H1 (cell line): ENCODE measurements at regions not wholly inside any gene's neighbourhood (a gene's known extent, or its start where the extent isn't known, plus 50 kb on each side); places are given as distances from the start of the nearest gene placed in this dataset.

Source experiments
- CTCF ChIA-PET: fragments of 300-600 bp; sonication (Branson Sonifier 250); formaldehyde crosslinking; loops from one replicate; lab custom pipeline; 2021; ENCODE audit not compliant: partially characterized antibody; lab: Charles Lee
- POLR2A ChIA-PET: fragments of 300-600 bp; sonication (Branson Sonifier 250); formaldehyde crosslinking; loops from one replicate; lab custom pipeline; 2021; ENCODE audit warnings: inconsistent platforms; ENCODE audit not compliant: partially characterized antibody; lab: Charles Lee
- DNase-seq, 2 experiments: peaks; one replicate each; pipeline versions ENCODE4 v3.0.0 to v3.0.0-alpha.2; 2010 to 2022; ENCODE audit warnings: low spot score in 2 of 2, low read depth in 1 of 2, mixed read lengths in 1 of 2
- FAIRE-seq: peaks from 2 replicates; lab custom pipeline; 2011; peaks lifted over from hg19 to GRCh38; lab: Jason Lieb, UNC
- H2AFZ ChIP-seq: 2 replicates; pipeline ENCODE4 v1.8.1; 2012; ENCODE audit warnings: low read length, inconsistent platforms
- H2AK5ac ChIP-seq: 2 replicates; pipeline ENCODE4 v1.6.1; 2013; ENCODE audit warnings: low read depth, low read length
- H2BK120ac ChIP-seq: replicated peaks from 2 replicates; pipeline ENCODE3; 2013; ENCODE audit warnings: low read depth, low read length, inconsistent platforms
- H2BK12ac ChIP-seq: 2 replicates; pipeline ENCODE4 v1.6.1; 2013; ENCODE audit warnings: low read depth, low read length
- H2BK15ac ChIP-seq: 2 replicates; pipeline ENCODE4 v1.6.1; 2013; ENCODE audit warnings: low read length
- H2BK20ac ChIP-seq: 2 replicates; pipeline ENCODE4 v1.6.1; 2013; ENCODE audit warnings: low read length
- H2BK5ac ChIP-seq: 2 replicates; pipeline ENCODE4 v1.6.1; 2013; ENCODE audit warnings: low read depth, low read length
- H3K14ac ChIP-seq: 2 replicates; pipeline ENCODE4 v1.6.1; 2013; ENCODE audit warnings: inconsistent platforms; ENCODE audit not compliant: insufficient read length
- H3K18ac ChIP-seq: 2 replicates; pipeline ENCODE4 v1.6.1; 2013; ENCODE audit warnings: low read length; ENCODE audit errors: extremely low read depth
- H3K23ac ChIP-seq: 2 replicates; pipeline ENCODE4 v1.6.1; 2013; ENCODE audit warnings: inconsistent platforms; ENCODE audit not compliant: insufficient read length
- H3K23me2 ChIP-seq: 2 replicates; pipeline ENCODE4 v1.6.1; 2013; ENCODE audit warnings: low read depth, low read length
- H3K27ac ChIP-seq: 2 replicates; pipeline ENCODE4 v1.6.1; 2011; ENCODE audit warnings: low read depth, low read length, inconsistent platforms
- H3K27me3 ChIP-seq, 4 experiments: replicated peaks in 1 of 4; 1 replicate in 1 of 4; 2 replicates in 3 of 4; pipeline versions ENCODE4 v1.6.1 to v1.8.1; 2011 to 2013; ENCODE audit warnings: low read length in 3 of 4, mild to moderate bottlenecking in 3 of 4, inconsistent platforms in 2 of 4, mixed read lengths in 2 of 4, moderate library complexity in 1 of 4; ENCODE audit not compliant: control insufficient read depth in 3 of 4, insufficient read depth in 3 of 4; ENCODE audit errors: extremely low read depth in 1 of 4
- H3K36me3 ChIP-seq, 4 experiments: 2 replicates each; pipeline versions ENCODE4 v1.6.1 to v1.8.1; 2011 to 2013; ENCODE audit warnings: mild to moderate bottlenecking in 4 of 4, low read length in 3 of 4, moderate library complexity in 2 of 4, control low read depth in 1 of 4, inconsistent platforms in 1 of 4; ENCODE audit not compliant: insufficient read depth in 4 of 4, control insufficient read depth in 2 of 4
- H3K4ac ChIP-seq: replicated peaks from 2 replicates; pipeline ENCODE3; 2013; ENCODE audit warnings: low read length, low read depth, mixed read lengths, inconsistent platforms; ENCODE audit not compliant: insufficient read length
- H3K4me1 ChIP-seq, 4 experiments: replicated peaks in 1 of 4; 1 replicate in 1 of 4; 2 replicates in 3 of 4; pipeline versions ENCODE4 v1.6.1 to v1.8.1; 2011 to 2013; ENCODE audit warnings: low read length in 3 of 4, inconsistent platforms in 2 of 4, mixed read lengths in 1 of 4; ENCODE audit not compliant: insufficient read depth in 4 of 4, control insufficient read depth in 3 of 4
- H3K4me2 ChIP-seq, 2 experiments: 2 replicates each; pipeline versions ENCODE4 v1.6.1 to v1.8.1; 2011 to 2013; ENCODE audit warnings: low read depth in 2 of 2, low read length in 2 of 2, control low read depth in 1 of 2, inconsistent platforms in 1 of 2, mild to moderate bottlenecking in 1 of 2; ENCODE audit not compliant: insufficient read depth in 1 of 2
- H3K4me3 ChIP-seq, 4 experiments: fragments of 200-600, 300-600 bp in 1 of 4; sonication (generic), shearing (Covaris generic), sonication (Bioruptor Twin) in 1 of 4; 2 replicates each; pipeline versions ENCODE4 v1.5.1 to v1.8.1; 2011 to 2016; ENCODE audit warnings: low read length in 4 of 4, low read depth in 3 of 4, control low read depth in 2 of 4, inconsistent platforms in 2 of 4, mild to moderate bottlenecking in 2 of 4, mixed read lengths in 1 of 4, moderate library complexity in 1 of 4; ENCODE audit not compliant: insufficient read depth in 2 of 4; ENCODE audit errors: extremely low read depth in 1 of 4
- H3K56ac ChIP-seq: replicated peaks from 2 replicates; pipeline ENCODE3; 2013; ENCODE audit warnings: low read depth, mild to moderate bottlenecking, mixed read lengths, low read length, inconsistent platforms; ENCODE audit not compliant: insufficient read length
- H3K79me1 ChIP-seq: 2 replicates; pipeline ENCODE4 v1.6.1; 2013; ENCODE audit warnings: low read depth, low read length, control low read depth
- H3K79me2 ChIP-seq, 2 experiments: 2 replicates each; pipeline versions ENCODE4 v1.6.1 to v1.8.1; 2012 to 2013; ENCODE audit warnings: low read length in 2 of 2, mild to moderate bottlenecking in 2 of 2, inconsistent platforms in 1 of 2; ENCODE audit not compliant: insufficient read depth in 2 of 2, control insufficient read depth in 1 of 2
- H3K9ac ChIP-seq, 4 experiments: replicated peaks in 1 of 4; 1 replicate in 1 of 4; 2 replicates in 3 of 4; pipeline versions ENCODE4 v1.6.1 to v1.8.1; 2011 to 2013; ENCODE audit warnings: low read depth in 3 of 4, low read length in 3 of 4, control low read depth in 2 of 4, mild to moderate bottlenecking in 2 of 4, moderate library complexity in 2 of 4, inconsistent platforms in 1 of 4; ENCODE audit errors: extremely low read depth in 1 of 4
- H3K9me3 ChIP-seq, 2 experiments: 2 replicates each; pipeline versions ENCODE4 v1.6.1 to v1.8.1; 2012 to 2013; ENCODE audit warnings: mild to moderate bottlenecking in 2 of 2, moderate library complexity in 2 of 2, control low read depth in 1 of 2, inconsistent platforms in 1 of 2, low read depth in 1 of 2, low read length in 1 of 2, mixed read lengths in 1 of 2; ENCODE audit not compliant: insufficient read depth in 2 of 2
- H4K20me1 ChIP-seq, 2 experiments: replicated peaks in 1 of 2; 2 replicates each; pipeline versions ENCODE3 to v1.8.1; 2011 to 2013; ENCODE audit warnings: inconsistent platforms in 2 of 2, low read length in 2 of 2, mild to moderate bottlenecking in 1 of 2; ENCODE audit not compliant: insufficient read depth in 2 of 2, control insufficient read depth in 1 of 2
- H4K5ac ChIP-seq: 2 replicates; pipeline ENCODE4 v1.6.1; 2013; ENCODE audit warnings: low read length, low read depth, mixed read lengths, inconsistent platforms; ENCODE audit not compliant: insufficient read length
- H4K8ac ChIP-seq: 2 replicates; pipeline ENCODE4 v1.8.0; 2013; ENCODE audit warnings: mild to moderate bottlenecking, moderate library complexity, low read length, inconsistent platforms; ENCODE audit not compliant: insufficient read depth; ENCODE audit errors: extremely low read depth
- H4K91ac ChIP-seq: replicated peaks from 2 replicates; pipeline ENCODE3; 2013; ENCODE audit warnings: low read length, mixed read lengths, inconsistent platforms; ENCODE audit not compliant: insufficient read length
- CEBPB ChIP-seq: IDR thresholded peaks from 2 replicates; pipeline ENCODE4 v1.6.1; 2012; ENCODE audit warnings: low read depth, low read length
- CHD1 ChIP-seq: IDR thresholded peaks from 2 replicates; pipeline ENCODE4 v1.6.1; 2012; ENCODE audit warnings: low read depth, low read length, improper control_type of control experiment
- CTBP2 ChIP-seq: IDR thresholded peaks from 2 replicates; pipeline ENCODE4 v1.7.0; 2011; ENCODE audit warnings: borderline replicate concordance, mild to moderate bottlenecking, moderate library complexity, mixed read lengths, low read length; ENCODE audit not compliant: insufficient read depth, insufficient read length
- EGR1 ChIP-seq: IDR thresholded peaks from 2 replicates; pipeline ENCODE4 v1.6.1; 2011; ENCODE audit warnings: low read depth, low read length, borderline replicate concordance
- GTF2F1 ChIP-seq: IDR thresholded peaks from 2 replicates; pipeline ENCODE4 v1.6.1; 2012; ENCODE audit warnings: low read depth, low read length, improper control_type of control experiment, borderline replicate concordance
- JUN ChIP-seq: IDR thresholded peaks from 2 replicates; pipeline ENCODE4 v1.6.1; 2011; ENCODE audit warnings: low read depth, mild to moderate bottlenecking, improper control_type of control experiment, low read length
- KDM4A ChIP-seq: IDR thresholded peaks from one replicate; pipeline ENCODE4 v1.7.1; 2012; ENCODE audit warnings: low read depth, mild to moderate bottlenecking, moderate library complexity, low read length, inconsistent platforms; ENCODE audit not compliant: severe bottlenecking
- NANOG ChIP-seq: IDR thresholded peaks from 2 replicates; pipeline ENCODE4 v1.6.1; 2011; ENCODE audit warnings: low read length, low read depth, mild to moderate bottlenecking, inconsistent platforms; ENCODE audit not compliant: insufficient read depth, poor library complexity, severe bottlenecking
- POU5F1 ChIP-seq: IDR thresholded peaks from 2 replicates; pipeline ENCODE4 v1.6.1; 2011; ENCODE audit warnings: low read depth, mild to moderate bottlenecking, low read length, moderate library complexity
- RXRA ChIP-seq: IDR thresholded peaks from 2 replicates; pipeline ENCODE4 v1.6.1; 2011; ENCODE audit warnings: low read depth, mild to moderate bottlenecking, low read length, moderate library complexity; ENCODE audit not compliant: insufficient read depth
- SRF ChIP-seq: IDR thresholded peaks from 2 replicates; pipeline ENCODE4 v1.6.1; 2011; ENCODE audit warnings: mild to moderate bottlenecking, low read depth, low read length, moderate library complexity
- whole genome bisulfite sequencing, 2 experiments: shearing (Covaris generic) in 1 of 2; methylation state at CpG; one replicate each; pipeline versions ENCODE4 v1.1.6 to v1.1.7; 2013 to 2015; ENCODE audit warnings: low lambda C conversion rate in 2 of 2, mixed read lengths in 2 of 2, inconsistent platforms in 1 of 2, low coverage in 1 of 2, missing lambda C conversion rate in 1 of 2; ENCODE audit not compliant: insufficient replicate concordance in 2 of 2, insufficient coverage in 1 of 2, insufficient read length in 1 of 2; ENCODE audit errors: extremely low coverage in 1 of 2, missing lambda C conversion rate in 1 of 2; 5-methylcytosine and 5-hydroxymethylcytosine counted together
- TF ChIP-seq, protein P1 (sequence below): IDR thresholded peaks from 2 replicates; pipeline ENCODE4 v1.6.1; 2012; ENCODE audit warnings: low read length, inconsistent platforms

DNA sequence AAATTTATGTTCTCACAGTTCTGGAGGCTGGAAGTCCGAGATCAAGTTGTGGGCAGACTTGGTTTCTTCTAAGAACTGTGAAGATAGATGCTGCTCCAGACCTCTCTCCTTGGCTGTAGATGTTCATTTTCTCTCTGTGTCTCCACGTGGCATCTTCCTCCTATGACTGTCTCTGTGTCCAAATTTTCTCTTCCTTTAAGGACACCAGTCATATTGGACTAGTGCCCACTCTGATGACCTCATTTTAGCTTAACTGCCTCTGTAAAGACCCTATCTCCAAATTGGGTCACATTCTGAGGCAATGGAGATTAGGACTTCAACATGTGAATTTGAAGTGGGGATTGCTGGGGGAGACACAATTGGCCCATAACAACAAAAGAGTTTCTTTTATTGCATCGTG, 125.3 kb upstream of the ETS2 start:
- H3K14ac ChIP-seq, result no peak overlapping the region
- H3K23me2 ChIP-seq, result no peaks in the 10 kb centered on the region
- no peaks in the 10 kb centered on the region for H3K9me3 ChIP-seq
- WGBS, 2 experiments, result 87% methylated on average over 3 of the region's 3 CpGs; no CpG with 5 or more reads in 1 of the 2 experiments
- no peak overlapping the region for H3K4me3 ChIP-seq
- TF ChIP-seq CTBP2 (no peak), CHD1 (no peak), CEBPB (no peak), GTF2F1 (no peak), EGR1 (no peak), NANOG (no peak), SRF (no peak), POU5F1 (no peak), KDM4A (no peak), RXRA (no peak), JUN (no peak)
- TF ChIP-seq, protein P1, sequence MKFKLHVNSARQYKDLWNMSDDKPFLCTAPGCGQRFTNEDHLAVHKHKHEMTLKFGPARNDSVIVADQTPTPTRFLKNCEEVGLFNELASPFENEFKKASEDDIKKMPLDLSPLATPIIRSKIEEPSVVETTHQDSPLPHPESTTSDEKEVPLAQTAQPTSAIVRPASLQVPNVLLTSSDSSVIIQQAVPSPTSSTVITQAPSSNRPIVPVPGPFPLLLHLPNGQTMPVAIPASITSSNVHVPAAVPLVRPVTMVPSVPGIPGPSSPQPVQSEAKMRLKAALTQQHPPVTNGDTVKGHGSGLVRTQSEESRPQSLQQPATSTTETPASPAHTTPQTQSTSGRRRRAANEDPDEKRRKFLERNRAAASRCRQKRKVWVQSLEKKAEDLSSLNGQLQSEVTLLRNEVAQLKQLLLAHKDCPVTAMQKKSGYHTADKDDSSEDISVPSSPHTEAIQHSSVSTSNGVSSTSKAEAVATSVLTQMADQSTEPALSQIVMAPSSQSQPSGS, result no peak
- no peak overlapping the region for H3K23ac ChIP-seq
- ChIA-PET POLR2A (no interaction called here), CTCF (interaction anchor here (1.1 to 1.3 kb wide), 2 partner anchors 11 to 19 kb away, joined by 5 to 6 read pairs; no protein-coding TSS in a partner anchor)
- no peak overlapping the region for H2BK5ac ChIP-seq
- H4K5ac ChIP-seq, result no peak overlapping the region
- no peak for FAIRE-seq
- no peaks in the 10 kb centered on the region for H3K36me3 ChIP-seq
- H3K9ac ChIP-seq, result no peak overlapping the region
- H4K8ac ChIP-seq, result no peak overlapping the region
- no peak overlapping the region for H2AFZ ChIP-seq
- no peak overlapping the region for H3K27ac ChIP-seq
- H3K56ac ChIP-seq, result no peak overlapping the region
- no peak for DNase-seq
- no peak overlapping the region for H2AK5ac ChIP-seq
- H3K79me1 ChIP-seq, result no peaks in the 10 kb centered on the region
- no peak overlapping the region for H2BK20ac ChIP-seq
- H2BK15ac ChIP-seq, result no peak overlapping the region
- no peaks in the 10 kb centered on the region for H3K79me2 ChIP-seq
- 0 out of 7 replicates have a peak, but pooled peaks cover 0 to 3% (median 0%) of the 10 kb centered on the region in 4 experiments for H3K4me1 ChIP-seq
- H4K20me1 ChIP-seq, result no peaks in the 10 kb centered on the region
- H3K27me3 ChIP-seq, result no peaks in the 10 kb centered on the region; a peak in 1 of 7 replicates
- no peak overlapping the region for H2BK12ac ChIP-seq
- no peak overlapping the region for H4K91ac ChIP-seq
- no peak overlapping the region for H3K18ac ChIP-seq
- H3K4me2 ChIP-seq, result no peak overlapping the region
- H3K4ac ChIP-seq, result no peak overlapping the region
- H2BK120ac ChIP-seq, result no peak overlapping the region
